ENCODE measurements at regions not wholly inside any gene's neighbourhood (a gene's known extent, or its start where the extent isn't known, plus 50 kb on each side); places are given as distances from the start of the nearest gene placed in this dataset.

- no peak for TF ChIP-seq POLR2A (IDR thresholded peaks at IDR 0.05; ENCODE audit: extremely low read depth, insufficient read length)
- TF ChIP-seq CTCF (IDR thresholded peaks at IDR 0.05; ENCODE audit: low read depth, low read length) = no peak
- TF ChIP-seq MAX (IDR thresholded peaks at IDR 0.05; ENCODE audit: low read depth, low read length) = no peak; the same call in 1 of the 2 replicates
- no peak for TF ChIP-seq MYC (IDR thresholded peaks at IDR 0.05; ENCODE audit: low read depth, low read length)
Observed at GRCh38 chr9:16987026-16987425, 116.6 kb upstream of the BNC2 start.
